ENCODE measurements at regions not wholly inside any gene's neighbourhood (a gene's known extent, or its start where the extent isn't known, plus 50 kb on each side); places are given as distances from the start of the nearest gene placed in this dataset.

DNA sequence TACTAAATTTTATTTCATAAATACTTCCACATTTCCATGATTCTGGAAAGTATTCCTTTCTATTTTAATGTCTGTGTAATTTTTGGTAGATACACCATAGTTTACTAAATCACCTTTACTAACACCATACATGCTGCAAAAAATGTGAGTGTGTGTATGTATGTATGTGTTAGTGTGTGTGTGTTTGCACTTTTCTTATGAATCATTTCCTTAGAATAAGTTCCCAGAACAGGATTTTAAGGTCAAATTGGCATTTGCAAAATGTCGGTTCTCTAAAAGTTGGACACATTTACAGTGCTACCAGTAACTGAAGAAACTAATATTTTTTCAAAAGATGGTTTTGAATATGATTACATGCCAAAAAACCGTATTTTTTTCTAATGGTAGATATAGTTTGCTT, 137.1 kb downstream of the CYB561 start:
- Mint-ChIP-seq H3K36me3 (ENCODE audit: low read depth) (no peaks in the 10 kb centered on the region), H3K9me3 (peaks cover 4% of the 10 kb centered on the region; the same call in 1 of the 3 replicates), H3K27me3 (ENCODE audit: insufficient read depth, low read depth, poor library complexity) (no peaks in the 10 kb centered on the region), H3K4me3 (no peak overlapping the region), H3K4me1 (no peaks in the 10 kb centered on the region), H3K27ac (no peak overlapping the region)
- Histone ChIP-seq H3K36me3 (ENCODE audit: insufficient read depth) (no peaks in the 10 kb centered on the region), H3K79me2 (replicated peaks; ENCODE audit: insufficient read depth) (no peaks in the 10 kb centered on the region), H4K20me1 (replicated peaks; ENCODE audit: insufficient read depth) (no peaks in the 10 kb centered on the region), H3K4me3 (no peak overlapping the region), H2AFZ (no peak overlapping the region), H3F3A (replicated peaks; ENCODE audit: low read depth) (no peaks in the 10 kb centered on the region), H3K9me2 (ENCODE audit: insufficient read depth) (0 out of 2 replicates have a peak, but pooled peaks cover under 1% of the 10 kb centered on the region), H3K4me2 (no peak overlapping the region), H3K4me1 (ENCODE audit: insufficient read depth) (no peaks in the 10 kb centered on the region), H3K27me3 (ENCODE audit: insufficient read depth) (no peaks in the 10 kb centered on the region), H3K27ac (ENCODE audit: low read depth) (no peak overlapping the region)
- ATAC-seq (no peak), DNase-seq (ENCODE audit: low spot score) (no peak)
- no peak for TF ChIP-seq POLR2AphosphoS5 (IDR thresholded peaks at IDR 0.05; ENCODE audit: low read depth)
- TF ChIP-seq, protein P1, sequence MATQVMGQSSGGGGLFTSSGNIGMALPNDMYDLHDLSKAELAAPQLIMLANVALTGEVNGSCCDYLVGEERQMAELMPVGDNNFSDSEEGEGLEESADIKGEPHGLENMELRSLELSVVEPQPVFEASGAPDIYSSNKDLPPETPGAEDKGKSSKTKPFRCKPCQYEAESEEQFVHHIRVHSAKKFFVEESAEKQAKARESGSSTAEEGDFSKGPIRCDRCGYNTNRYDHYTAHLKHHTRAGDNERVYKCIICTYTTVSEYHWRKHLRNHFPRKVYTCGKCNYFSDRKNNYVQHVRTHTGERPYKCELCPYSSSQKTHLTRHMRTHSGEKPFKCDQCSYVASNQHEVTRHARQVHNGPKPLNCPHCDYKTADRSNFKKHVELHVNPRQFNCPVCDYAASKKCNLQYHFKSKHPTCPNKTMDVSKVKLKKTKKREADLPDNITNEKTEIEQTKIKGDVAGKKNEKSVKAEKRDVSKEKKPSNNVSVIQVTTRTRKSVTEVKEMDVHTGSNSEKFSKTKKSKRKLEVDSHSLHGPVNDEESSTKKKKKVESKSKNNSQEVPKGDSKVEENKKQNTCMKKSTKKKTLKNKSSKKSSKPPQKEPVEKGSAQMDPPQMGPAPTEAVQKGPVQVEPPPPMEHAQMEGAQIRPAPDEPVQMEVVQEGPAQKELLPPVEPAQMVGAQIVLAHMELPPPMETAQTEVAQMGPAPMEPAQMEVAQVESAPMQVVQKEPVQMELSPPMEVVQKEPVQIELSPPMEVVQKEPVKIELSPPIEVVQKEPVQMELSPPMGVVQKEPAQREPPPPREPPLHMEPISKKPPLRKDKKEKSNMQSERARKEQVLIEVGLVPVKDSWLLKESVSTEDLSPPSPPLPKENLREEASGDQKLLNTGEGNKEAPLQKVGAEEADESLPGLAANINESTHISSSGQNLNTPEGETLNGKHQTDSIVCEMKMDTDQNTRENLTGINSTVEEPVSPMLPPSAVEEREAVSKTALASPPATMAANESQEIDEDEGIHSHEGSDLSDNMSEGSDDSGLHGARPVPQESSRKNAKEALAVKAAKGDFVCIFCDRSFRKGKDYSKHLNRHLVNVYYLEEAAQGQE (IDR thresholded peaks at IDR 0.05; ENCODE audit: unreplicated experiment), result no peak
- TF ChIP-seq, protein P2, sequence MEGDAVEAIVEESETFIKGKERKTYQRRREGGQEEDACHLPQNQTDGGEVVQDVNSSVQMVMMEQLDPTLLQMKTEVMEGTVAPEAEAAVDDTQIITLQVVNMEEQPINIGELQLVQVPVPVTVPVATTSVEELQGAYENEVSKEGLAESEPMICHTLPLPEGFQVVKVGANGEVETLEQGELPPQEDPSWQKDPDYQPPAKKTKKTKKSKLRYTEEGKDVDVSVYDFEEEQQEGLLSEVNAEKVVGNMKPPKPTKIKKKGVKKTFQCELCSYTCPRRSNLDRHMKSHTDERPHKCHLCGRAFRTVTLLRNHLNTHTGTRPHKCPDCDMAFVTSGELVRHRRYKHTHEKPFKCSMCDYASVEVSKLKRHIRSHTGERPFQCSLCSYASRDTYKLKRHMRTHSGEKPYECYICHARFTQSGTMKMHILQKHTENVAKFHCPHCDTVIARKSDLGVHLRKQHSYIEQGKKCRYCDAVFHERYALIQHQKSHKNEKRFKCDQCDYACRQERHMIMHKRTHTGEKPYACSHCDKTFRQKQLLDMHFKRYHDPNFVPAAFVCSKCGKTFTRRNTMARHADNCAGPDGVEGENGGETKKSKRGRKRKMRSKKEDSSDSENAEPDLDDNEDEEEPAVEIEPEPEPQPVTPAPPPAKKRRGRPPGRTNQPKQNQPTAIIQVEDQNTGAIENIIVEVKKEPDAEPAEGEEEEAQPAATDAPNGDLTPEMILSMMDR (conservative IDR thresholded peaks at IDR 0.05; ENCODE audit: low read depth in 2 of 2), result no peak
- no peak for TF ChIP-seq ZNF331 (CRISPR knock-in tag; IDR thresholded peaks at IDR 0.05; ENCODE audit: low read depth)
- TF ChIP-seq ZNF114 (CRISPR knock-in tag; IDR thresholded peaks at IDR 0.05), result no peak
- TF ChIP-seq EZH2 (IDR thresholded peaks at IDR 0.05; ENCODE audit: low read depth, unreplicated experiment), result no peak
- no peak for TF ChIP-seq NANOG (IDR thresholded peaks at IDR 0.05; ENCODE audit: borderline replicate concordance)
- TF ChIP-seq JUNB (IDR thresholded peaks at IDR 0.05; ENCODE audit: unreplicated experiment), result no peak
- TF ChIP-seq, protein P3, sequence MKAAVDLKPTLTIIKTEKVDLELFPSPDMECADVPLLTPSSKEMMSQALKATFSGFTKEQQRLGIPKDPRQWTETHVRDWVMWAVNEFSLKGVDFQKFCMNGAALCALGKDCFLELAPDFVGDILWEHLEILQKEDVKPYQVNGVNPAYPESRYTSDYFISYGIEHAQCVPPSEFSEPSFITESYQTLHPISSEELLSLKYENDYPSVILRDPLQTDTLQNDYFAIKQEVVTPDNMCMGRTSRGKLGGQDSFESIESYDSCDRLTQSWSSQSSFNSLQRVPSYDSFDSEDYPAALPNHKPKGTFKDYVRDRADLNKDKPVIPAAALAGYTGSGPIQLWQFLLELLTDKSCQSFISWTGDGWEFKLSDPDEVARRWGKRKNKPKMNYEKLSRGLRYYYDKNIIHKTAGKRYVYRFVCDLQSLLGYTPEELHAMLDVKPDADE (IDR thresholded peaks at IDR 0.05), result no peak
- TF ChIP-seq, protein P4, sequence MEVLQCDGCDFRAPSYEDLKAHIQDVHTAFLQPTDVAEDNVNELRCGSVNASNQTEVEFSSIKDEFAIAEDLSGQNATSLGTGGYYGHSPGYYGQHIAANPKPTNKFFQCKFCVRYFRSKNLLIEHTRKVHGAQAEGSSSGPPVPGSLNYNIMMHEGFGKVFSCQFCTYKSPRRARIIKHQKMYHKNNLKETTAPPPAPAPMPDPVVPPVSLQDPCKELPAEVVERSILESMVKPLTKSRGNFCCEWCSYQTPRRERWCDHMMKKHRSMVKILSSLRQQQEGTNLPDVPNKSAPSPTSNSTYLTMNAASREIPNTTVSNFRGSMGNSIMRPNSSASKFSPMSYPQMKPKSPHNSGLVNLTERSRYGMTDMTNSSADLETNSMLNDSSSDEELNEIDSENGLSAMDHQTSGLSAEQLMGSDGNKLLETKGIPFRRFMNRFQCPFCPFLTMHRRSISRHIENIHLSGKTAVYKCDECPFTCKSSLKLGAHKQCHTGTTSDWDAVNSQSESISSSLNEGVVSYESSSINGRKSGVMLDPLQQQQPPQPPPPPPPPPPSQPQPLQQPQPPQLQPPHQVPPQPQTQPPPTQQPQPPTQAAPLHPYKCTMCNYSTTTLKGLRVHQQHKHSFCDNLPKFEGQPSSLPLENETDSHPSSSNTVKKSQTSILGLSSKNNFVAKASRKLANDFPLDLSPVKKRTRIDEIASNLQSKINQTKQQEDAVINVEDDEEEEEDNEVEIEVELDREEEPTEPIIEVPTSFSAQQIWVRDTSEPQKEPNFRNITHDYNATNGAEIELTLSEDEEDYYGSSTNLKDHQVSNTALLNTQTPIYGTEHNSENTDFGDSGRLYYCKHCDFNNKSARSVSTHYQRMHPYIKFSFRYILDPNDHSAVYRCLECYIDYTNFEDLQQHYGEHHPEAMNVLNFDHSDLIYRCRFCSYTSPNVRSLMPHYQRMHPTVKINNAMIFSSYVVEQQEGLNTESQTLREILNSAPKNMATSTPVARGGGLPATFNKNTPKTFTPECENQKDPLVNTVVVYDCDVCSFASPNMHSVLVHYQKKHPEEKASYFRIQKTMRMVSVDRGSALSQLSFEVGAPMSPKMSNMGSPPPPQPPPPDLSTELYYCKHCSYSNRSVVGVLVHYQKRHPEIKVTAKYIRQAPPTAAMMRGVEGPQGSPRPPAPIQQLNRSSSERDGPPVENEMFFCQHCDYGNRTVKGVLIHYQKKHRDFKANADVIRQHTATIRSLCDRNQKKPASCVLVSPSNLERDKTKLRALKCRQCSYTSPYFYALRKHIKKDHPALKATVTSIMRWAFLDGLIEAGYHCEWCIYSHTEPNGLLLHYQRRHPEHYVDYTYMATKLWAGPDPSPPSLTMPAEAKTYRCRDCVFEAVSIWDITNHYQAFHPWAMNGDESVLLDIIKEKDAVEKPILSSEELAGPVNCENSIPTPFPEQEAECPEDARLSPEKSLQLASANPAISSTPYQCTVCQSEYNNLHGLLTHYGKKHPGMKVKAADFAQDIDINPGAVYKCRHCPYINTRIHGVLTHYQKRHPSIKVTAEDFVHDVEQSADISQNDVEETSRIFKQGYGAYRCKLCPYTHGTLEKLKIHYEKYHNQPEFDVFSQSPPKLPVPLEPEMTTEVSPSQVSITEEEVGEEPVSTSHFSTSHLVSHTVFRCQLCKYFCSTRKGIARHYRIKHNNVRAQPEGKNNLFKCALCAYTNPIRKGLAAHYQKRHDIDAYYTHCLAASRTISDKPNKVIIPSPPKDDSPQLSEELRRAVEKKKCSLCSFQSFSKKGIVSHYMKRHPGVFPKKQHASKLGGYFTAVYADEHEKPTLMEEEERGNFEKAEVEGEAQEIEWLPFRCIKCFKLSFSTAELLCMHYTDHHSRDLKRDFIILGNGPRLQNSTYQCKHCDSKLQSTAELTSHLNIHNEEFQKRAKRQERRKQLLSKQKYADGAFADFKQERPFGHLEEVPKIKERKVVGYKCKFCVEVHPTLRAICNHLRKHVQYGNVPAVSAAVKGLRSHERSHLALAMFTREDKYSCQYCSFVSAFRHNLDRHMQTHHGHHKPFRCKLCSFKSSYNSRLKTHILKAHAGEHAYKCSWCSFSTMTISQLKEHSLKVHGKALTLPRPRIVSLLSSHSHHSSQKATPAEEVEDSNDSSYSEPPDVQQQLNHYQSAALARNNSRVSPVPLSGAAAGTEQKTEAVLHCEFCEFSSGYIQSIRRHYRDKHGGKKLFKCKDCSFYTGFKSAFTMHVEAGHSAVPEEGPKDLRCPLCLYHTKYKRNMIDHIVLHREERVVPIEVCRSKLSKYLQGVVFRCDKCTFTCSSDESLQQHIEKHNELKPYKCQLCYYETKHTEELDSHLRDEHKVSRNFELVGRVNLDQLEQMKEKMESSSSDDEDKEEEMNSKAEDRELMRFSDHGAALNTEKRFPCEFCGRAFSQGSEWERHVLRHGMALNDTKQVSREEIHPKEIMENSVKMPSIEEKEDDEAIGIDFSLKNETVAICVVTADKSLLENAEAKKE (CRISPR knock-in tag; IDR thresholded peaks at IDR 0.05), result no peak
